Midbrain (tissue), 1 donor: ENCODE measurements at regions not wholly inside any gene's neighbourhood (a gene's known extent, or its start where the extent isn't known, plus 50 kb on each side); places are given as distances from the start of the nearest gene placed in this dataset.
"Not testable (repeated sequence)": the region's sequence is repeated elsewhere in the genome, so short reads cannot be mapped to it uniquely, and the experiment has no call there.

Source experiments
- DNase-seq: peaks from one replicate; lab custom pipeline; 2025; lab: John Stamatoyannopoulos, UW

- DNase-seq: no peak
These were observed 871.8 kb upstream of the SLC35B3 start for GRCh38 chr6:9307187-9307586.

- no peak for DNase-seq
These were observed 860.3 kb upstream of the SLC35B3 start for GRCh38 chr6:9295644-9296043.

- no peak for DNase-seq
These were observed 857.6 kb upstream of the SLC35B3 start for GRCh38 chr6:9292975-9293374.

- DNase-seq: not testable (repeated sequence)
These were observed 855.0 kb upstream of the SLC35B3 start for GRCh38 chr6:9290342-9290741.

- DNase-seq: no peak
These were observed 837.3 kb upstream of the SLC35B3 start for GRCh38 chr6:9272671-9273070.

GRCh38 chr6:9266741-9267140 lies 831.4 kb upstream of the SLC35B3 start:
- DNase-seq: no peak

- no peak for DNase-seq
These were observed 821.9 kb upstream of the SLC35B3 start for GRCh38 chr6:9257215-9257614.

- no peak for DNase-seq
These were observed 818.9 kb upstream of the SLC35B3 start for GRCh38 chr6:9254251-9254650.

GRCh38 chr6:9252799-9253198 lies 817.5 kb upstream of the SLC35B3 start:
- DNase-seq: no peak

- DNase-seq: no peak
These were observed 815.5 kb upstream of the SLC35B3 start for GRCh38 chr6:9250852-9251251.

GRCh38 chr6:9248133-9248532 lies 812.8 kb upstream of the SLC35B3 start:
- no peak for DNase-seq

GRCh38 chr6:9240861-9241260 lies 805.5 kb upstream of the SLC35B3 start:
- DNase-seq: no peak

- DNase-seq: no peak
These were observed 801.1 kb upstream of the SLC35B3 start for GRCh38 chr6:9236443-9236842.

GRCh38 chr6:9233686-9234085 lies 798.3 kb upstream of the SLC35B3 start:
- DNase-seq: no peak

GRCh38 chr6:9233226-9233625 lies 797.9 kb upstream of the SLC35B3 start:
- no peak for DNase-seq

GRCh38 chr6:9225441-9225871 lies 790.1 kb upstream of the SLC35B3 start:
- no peak for DNase-seq

- DNase-seq: no peak
These were observed 789.2 kb upstream of the SLC35B3 start for GRCh38 chr6:9224539-9224938.

GRCh38 chr6:9213717-9214116 lies 778.4 kb upstream of the SLC35B3 start:
- not testable (repeated sequence) for DNase-seq

GRCh38 chr6:9208966-9209365 lies 773.6 kb upstream of the SLC35B3 start:
- DNase-seq: no peak

- DNase-seq: no peak
These were observed 770.3 kb upstream of the SLC35B3 start for GRCh38 chr6:9205645-9206044.

- no peak for DNase-seq
These were observed 768.8 kb upstream of the SLC35B3 start for GRCh38 chr6:9204171-9204570.

- no peak for DNase-seq
These were observed 765.4 kb upstream of the SLC35B3 start for GRCh38 chr6:9200712-9201111.

- DNase-seq: no peak
These were observed 762.4 kb upstream of the SLC35B3 start for GRCh38 chr6:9197726-9198125.

- DNase-seq: no peak
These were observed 760.0 kb upstream of the SLC35B3 start for GRCh38 chr6:9195322-9195721.

- DNase-seq: no peak
These were observed 757.1 kb upstream of the SLC35B3 start for GRCh38 chr6:9192405-9192909.
